ENCODE measurements at regions not wholly inside any gene's neighbourhood (a gene's known extent, or its start where the extent isn't known, plus 50 kb on each side); places are given as distances from the start of the nearest gene placed in this dataset.
"Not testable (repeated sequence)": the region's sequence is repeated elsewhere in the genome, so short reads cannot be mapped to it uniquely, and the experiment has no call there.

DNA sequence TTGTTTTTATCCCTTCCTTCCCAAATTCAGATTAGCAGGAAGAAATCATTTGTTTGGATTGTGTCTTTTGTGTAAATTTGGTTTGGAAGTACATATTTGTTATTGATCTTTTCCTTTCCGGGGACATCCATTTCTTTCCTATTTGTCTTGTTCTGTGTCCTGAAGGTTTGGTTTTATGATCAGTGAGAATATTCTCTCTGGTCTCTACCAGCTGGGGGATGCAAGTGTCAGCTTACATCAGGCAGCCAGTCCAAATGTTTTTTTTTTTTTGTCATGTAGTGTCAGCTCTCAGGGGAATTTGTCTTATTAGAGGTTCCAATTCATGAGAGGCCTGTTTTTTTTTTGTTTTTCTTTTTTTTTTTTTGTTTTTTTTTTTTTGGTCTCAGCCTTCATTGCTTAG is 479.2 kb upstream of the LRRC7 start:
- H3K4me1 Mint-ChIP-seq (ENCODE audit: low read depth) = no peaks in the 10 kb centered on the region
- H3K36me3 Mint-ChIP-seq (ENCODE audit: low read depth) = no peaks in the 10 kb centered on the region; the same call in 1 of the 2 replicates
- no peak overlapping the region for H3K27ac Mint-ChIP-seq
- H3K9me3 Mint-ChIP-seq = peaks cover 55% of the 10 kb centered on the region
- H3K27me3 Mint-ChIP-seq (ENCODE audit: insufficient read depth) = no peaks in the 10 kb centered on the region
- TF ChIP-seq, protein P1, sequence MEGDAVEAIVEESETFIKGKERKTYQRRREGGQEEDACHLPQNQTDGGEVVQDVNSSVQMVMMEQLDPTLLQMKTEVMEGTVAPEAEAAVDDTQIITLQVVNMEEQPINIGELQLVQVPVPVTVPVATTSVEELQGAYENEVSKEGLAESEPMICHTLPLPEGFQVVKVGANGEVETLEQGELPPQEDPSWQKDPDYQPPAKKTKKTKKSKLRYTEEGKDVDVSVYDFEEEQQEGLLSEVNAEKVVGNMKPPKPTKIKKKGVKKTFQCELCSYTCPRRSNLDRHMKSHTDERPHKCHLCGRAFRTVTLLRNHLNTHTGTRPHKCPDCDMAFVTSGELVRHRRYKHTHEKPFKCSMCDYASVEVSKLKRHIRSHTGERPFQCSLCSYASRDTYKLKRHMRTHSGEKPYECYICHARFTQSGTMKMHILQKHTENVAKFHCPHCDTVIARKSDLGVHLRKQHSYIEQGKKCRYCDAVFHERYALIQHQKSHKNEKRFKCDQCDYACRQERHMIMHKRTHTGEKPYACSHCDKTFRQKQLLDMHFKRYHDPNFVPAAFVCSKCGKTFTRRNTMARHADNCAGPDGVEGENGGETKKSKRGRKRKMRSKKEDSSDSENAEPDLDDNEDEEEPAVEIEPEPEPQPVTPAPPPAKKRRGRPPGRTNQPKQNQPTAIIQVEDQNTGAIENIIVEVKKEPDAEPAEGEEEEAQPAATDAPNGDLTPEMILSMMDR (IDR thresholded peaks at IDR 0.05) = no peak
- DNase-seq = no peak
- no peak overlapping the region for H3K4me3 Mint-ChIP-seq

DNA sequence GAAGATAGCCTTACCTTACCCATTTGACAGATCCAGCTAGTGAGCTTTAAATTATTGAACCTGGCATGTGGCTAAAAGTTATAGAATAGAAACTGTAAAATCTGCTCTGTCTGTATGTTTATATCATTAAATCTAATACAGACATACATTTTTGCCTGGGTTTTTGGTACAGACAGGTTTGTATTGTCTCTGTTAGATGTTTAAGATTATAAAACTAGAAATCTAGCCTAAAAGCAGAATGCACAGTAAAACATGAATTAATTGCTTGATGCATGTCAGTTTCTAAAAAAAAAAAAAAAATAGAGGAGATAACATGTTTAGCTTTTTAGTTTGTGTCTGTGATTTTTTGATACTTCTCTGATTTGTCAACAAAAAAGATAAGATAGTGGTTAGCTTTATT is 477.6 kb upstream of the LRRC7 start:
- Mint-ChIP-seq H3K9me3 (peaks cover 59% of the 10 kb centered on the region), H3K4me1 (ENCODE audit: low read depth) (no peaks in the 10 kb centered on the region), H3K36me3 (ENCODE audit: low read depth) (no peaks in the 10 kb centered on the region; the same call in 1 of the 2 replicates), H3K4me3 (no peak overlapping the region), H3K27me3 (ENCODE audit: insufficient read depth) (no peaks in the 10 kb centered on the region), H3K27ac (no peak overlapping the region)
- TF ChIP-seq, protein P1 (IDR thresholded peaks at IDR 0.05) = no peak
- DNase-seq = no peak

DNA sequence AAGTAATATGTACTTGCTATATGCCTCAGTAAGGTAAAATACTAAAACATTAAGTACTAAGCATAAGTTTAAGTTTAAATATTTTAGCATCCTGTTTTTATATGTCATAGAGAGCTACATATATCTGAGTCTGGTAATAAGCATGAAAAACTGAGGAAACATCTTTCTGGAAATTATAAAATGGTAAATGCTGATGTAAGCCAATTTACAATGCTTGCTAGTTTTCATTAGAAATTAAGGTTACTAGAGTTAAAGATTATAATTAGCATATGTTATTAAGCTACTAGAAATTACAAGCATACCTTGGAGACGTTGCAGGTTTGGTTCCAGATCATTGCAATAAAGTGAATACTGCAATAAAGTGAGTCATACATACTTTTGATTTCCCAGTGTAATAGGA is 477.0 kb upstream of the LRRC7 start:
- TF ChIP-seq, protein P1 (IDR thresholded peaks at IDR 0.05) = no peak
- H3K27ac Mint-ChIP-seq = no peak overlapping the region
- H3K36me3 Mint-ChIP-seq (ENCODE audit: low read depth) = no peaks in the 10 kb centered on the region; the same call in 1 of the 2 replicates
- H3K4me3 Mint-ChIP-seq = no peak overlapping the region
- peaks cover 56% of the 10 kb centered on the region for H3K9me3 Mint-ChIP-seq
- no peak for DNase-seq
- H3K27me3 Mint-ChIP-seq (ENCODE audit: insufficient read depth) = no peaks in the 10 kb centered on the region
- no peaks in the 10 kb centered on the region for H3K4me1 Mint-ChIP-seq (ENCODE audit: low read depth)

DNA sequence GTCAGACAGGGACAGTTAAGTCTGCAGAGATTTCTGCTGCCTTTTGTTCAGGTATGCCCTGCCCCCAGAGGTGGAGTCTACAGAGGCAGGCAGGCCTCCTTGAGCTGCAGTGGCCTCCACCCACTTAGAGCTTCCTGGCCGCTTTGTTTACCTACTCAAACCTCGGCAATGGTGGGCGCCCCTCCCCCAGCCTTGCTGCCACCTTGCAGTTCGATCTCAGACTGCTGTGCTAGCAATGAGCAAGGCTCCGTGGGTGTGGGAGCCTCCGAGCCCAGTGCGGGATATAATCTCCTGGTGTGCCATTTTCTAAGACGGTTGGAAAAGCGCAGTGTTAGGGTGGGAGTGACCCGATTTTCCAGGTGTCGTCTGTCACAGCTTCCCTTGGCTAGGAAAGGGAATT is 465.7 kb upstream of the LRRC7 start:
- H3K27ac Mint-ChIP-seq; DNase-seq; H3K4me3 Mint-ChIP-seq; H3K27me3 Mint-ChIP-seq (ENCODE audit: insufficient read depth); H3K36me3 Mint-ChIP-seq (ENCODE audit: low read depth); H3K4me1 Mint-ChIP-seq (ENCODE audit: low read depth): not testable (repeated sequence)
- peaks cover 52% of the 10 kb centered on the region for H3K9me3 Mint-ChIP-seq

DNA sequence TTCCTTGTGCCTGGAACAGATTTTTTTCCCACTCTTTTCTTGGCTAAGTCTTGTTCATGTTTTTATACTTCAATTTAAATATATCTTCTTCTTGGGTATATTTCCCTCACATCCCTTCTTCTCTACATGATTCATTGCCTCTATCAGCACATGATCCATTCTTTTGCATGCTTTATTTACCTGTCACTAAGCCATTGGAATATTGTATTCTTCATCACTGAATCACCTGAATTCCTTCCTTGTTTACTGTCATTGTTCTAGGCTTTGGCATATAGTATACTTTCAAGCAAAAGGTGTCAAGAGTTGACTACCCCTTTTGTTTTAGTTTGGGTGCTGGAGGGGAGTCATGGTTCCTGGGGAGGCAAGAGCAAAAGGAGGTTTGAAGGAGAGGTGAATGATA is 464.5 kb upstream of the LRRC7 start:
- H3K9me3 Mint-ChIP-seq = peaks cover 58% of the 10 kb centered on the region
- DNase-seq = no peak
- no peaks in the 10 kb centered on the region for H3K4me1 Mint-ChIP-seq (ENCODE audit: low read depth)
- no peaks in the 10 kb centered on the region for H3K27me3 Mint-ChIP-seq (ENCODE audit: insufficient read depth)
- H3K27ac Mint-ChIP-seq = no peak overlapping the region
- TF ChIP-seq, protein P1 (IDR thresholded peaks at IDR 0.05) = no peak
- peaks cover 6% of the 10 kb centered on the region; the same call in 1 of the 2 replicates for H3K36me3 Mint-ChIP-seq (ENCODE audit: low read depth)
- H3K4me3 Mint-ChIP-seq = no peak overlapping the region

DNA sequence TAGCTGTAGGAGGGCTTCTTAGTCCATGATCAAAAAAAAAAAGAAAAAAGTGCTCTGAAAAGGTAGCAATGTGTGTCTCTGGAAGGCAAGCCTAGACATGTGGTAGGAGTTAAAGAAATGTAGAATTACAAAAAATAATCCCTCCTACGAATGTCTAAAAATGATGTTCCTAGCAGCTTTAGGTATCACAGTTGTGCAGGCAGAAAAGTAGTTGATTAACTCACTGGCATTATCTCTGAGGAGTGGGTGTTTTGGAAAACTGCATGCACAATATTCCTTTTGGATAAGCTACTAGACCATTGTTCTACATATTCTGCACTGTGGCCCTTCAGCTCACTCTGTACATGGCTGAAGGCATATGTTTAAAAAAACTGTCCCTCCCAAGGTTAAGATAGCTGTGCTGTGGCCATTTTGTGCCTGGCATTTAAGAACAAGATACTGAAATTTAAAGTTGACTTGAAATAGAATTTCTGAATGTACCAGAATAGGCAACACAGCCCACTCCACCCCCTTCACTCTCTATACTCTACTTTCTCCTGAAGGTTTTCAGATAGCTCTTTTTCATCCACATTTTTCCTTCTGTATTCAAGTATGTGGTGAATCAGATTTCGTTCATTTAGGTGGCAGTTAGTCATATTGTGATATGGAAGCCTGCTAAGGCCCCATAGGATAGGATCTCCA is 463.9 kb upstream of the LRRC7 start:
- TF ChIP-seq, protein P1 (IDR thresholded peaks at IDR 0.05) = no peak
- H3K27me3 Mint-ChIP-seq (ENCODE audit: insufficient read depth) = no peaks in the 10 kb centered on the region
- H3K27ac Mint-ChIP-seq = no peak overlapping the region
- H3K4me3 Mint-ChIP-seq = no peak overlapping the region
- H3K4me1 Mint-ChIP-seq (ENCODE audit: low read depth) = no peaks in the 10 kb centered on the region
- no peak for DNase-seq
- H3K36me3 Mint-ChIP-seq (ENCODE audit: low read depth) = peaks cover 6% of the 10 kb centered on the region; the same call in 1 of the 2 replicates
- H3K9me3 Mint-ChIP-seq = peaks cover 56% of the 10 kb centered on the region
